ENCODE measurements at regions not wholly inside any gene's neighbourhood (a gene's known extent, or its start where the extent isn't known, plus 50 kb on each side); places are given as distances from the start of the nearest gene placed in this dataset.

- no peak for DNase-seq (ENCODE audit: low read depth, low spot score)
Observed at GRCh38 chrX:5536261-5536660, 692.4 kb downstream of the NLGN4X start.

- no peak for DNase-seq (ENCODE audit: low read depth, low spot score)
Observed at GRCh38 chrX:5528057-5528456, 700.6 kb downstream of the NLGN4X start.

GRCh38 chrX:5526191-5526590, 702.5 kb downstream of the NLGN4X start:
- DNase-seq (ENCODE audit: low read depth, low spot score), result no peak

GRCh38 chrX:5490786-5491563, 737.7 kb downstream of the NLGN4X start:
- DNase-seq (ENCODE audit: low read depth, low spot score), result no peak

- no peak for DNase-seq (ENCODE audit: low read depth, low spot score)
Observed at GRCh38 chrX:5474282-5474681, 754.4 kb downstream of the NLGN4X start.

GRCh38 chrX:5458300-5458842, 770.3 kb downstream of the NLGN4X start:
- DNase-seq (ENCODE audit: low read depth, low spot score), result no peak

GRCh38 chrX:5449323-5449722, 779.3 kb downstream of the NLGN4X start:
- no peak for DNase-seq (ENCODE audit: low read depth, low spot score)

GRCh38 chrX:5431823-5432222, 796.8 kb downstream of the NLGN4X start:
- no peak for DNase-seq (ENCODE audit: low read depth, low spot score)

- no peak for DNase-seq (ENCODE audit: low read depth, low spot score)
Observed at GRCh38 chrX:5425119-5425518, 803.5 kb downstream of the NLGN4X start.

- no peak for DNase-seq (ENCODE audit: low read depth, low spot score)
Observed at GRCh38 chrX:5417381-5417780, 811.3 kb downstream of the NLGN4X start.

GRCh38 chrX:5415738-5416137, 812.9 kb downstream of the NLGN4X start:
- DNase-seq (ENCODE audit: low read depth, low spot score), result no peak

GRCh38 chrX:5409106-5409505, 819.6 kb downstream of the NLGN4X start:
- DNase-seq (ENCODE audit: low read depth, low spot score), result no peak

GRCh38 chrX:5402461-5402860, 826.2 kb downstream of the NLGN4X start:
- peak; percentile 34 for DNase-seq (ENCODE audit: low read depth, low spot score)

- DNase-seq (ENCODE audit: low read depth, low spot score), result no peak
Observed at GRCh38 chrX:5399403-5399802, 829.3 kb downstream of the NLGN4X start.

GRCh38 chrX:5397409-5397808, 831.3 kb downstream of the NLGN4X start:
- peak; percentile 14 for DNase-seq (ENCODE audit: low read depth, low spot score)

GRCh38 chrX:5390376-5390775, 838.3 kb downstream of the NLGN4X start:
- DNase-seq (ENCODE audit: low read depth, low spot score), result no peak

GRCh38 chrX:5388087-5388486, 840.6 kb downstream of the NLGN4X start:
- no peak for DNase-seq (ENCODE audit: low read depth, low spot score)

GRCh38 chrX:5380426-5380825, 848.2 kb downstream of the NLGN4X start:
- DNase-seq (ENCODE audit: low read depth, low spot score), result no peak

- DNase-seq (ENCODE audit: low read depth, low spot score), result no peak
Observed at GRCh38 chrX:5341902-5342301, 886.8 kb downstream of the NLGN4X start.

- DNase-seq (ENCODE audit: low read depth, low spot score), result no peak
Observed at GRCh38 chrX:5337160-5337559, 891.5 kb downstream of the NLGN4X start.

- no peak for DNase-seq (ENCODE audit: low read depth, low spot score)
Observed at GRCh38 chrX:5324546-5324945, 904.1 kb downstream of the NLGN4X start.

GRCh38 chrX:5314148-5314547, 914.5 kb downstream of the NLGN4X start:
- DNase-seq (ENCODE audit: low read depth, low spot score), result no peak

GRCh38 chrX:5307416-5307815, 921.3 kb downstream of the NLGN4X start:
- no peak for DNase-seq (ENCODE audit: low read depth, low spot score)
